HG03025 (cell line): ENCODE measurements at regions not wholly inside any gene's neighbourhood (a gene's known extent, or its start where the extent isn't known, plus 50 kb on each side); places are given as distances from the start of the nearest gene placed in this dataset.
"Not testable (repeated sequence)": the region's sequence is repeated elsewhere in the genome, so short reads cannot be mapped to it uniquely, and the experiment has no call there.

Experiments used
- ATAC-seq: cut with Tn5 transposase; IDR thresholded peaks from one replicate; pipeline ENCODE4 v1.9.1; 2021; ENCODE audit warnings: mild to moderate bottlenecking, moderate library complexity; ENCODE audit not compliant: unreplicated experiment, low FRiP score

GRCh38 chr17:30644287-30644686, 167.1 kb downstream of the GOSR1 start:
- ATAC-seq, result not testable (repeated sequence)

GRCh38 chr17:30641428-30641827, 164.2 kb downstream of the GOSR1 start:
- ATAC-seq, result not testable (repeated sequence)

GRCh38 chr17:30639391-30639790, 162.2 kb downstream of the GOSR1 start:
- not testable (repeated sequence) for ATAC-seq

GRCh38 chr17:30638968-30639367, 161.8 kb downstream of the GOSR1 start:
- ATAC-seq, result not testable (repeated sequence)

- ATAC-seq, result not testable (repeated sequence)
Observed at GRCh38 chr17:30631651-30632050, 154.4 kb downstream of the GOSR1 start.

- ATAC-seq, result not testable (repeated sequence)
Observed at GRCh38 chr17:30625380-30625779, 148.2 kb downstream of the GOSR1 start.

- not testable (repeated sequence) for ATAC-seq
Observed at GRCh38 chr17:30624180-30624579, 147.0 kb downstream of the GOSR1 start.

GRCh38 chr17:30609682-30610081, 132.5 kb downstream of the GOSR1 start:
- ATAC-seq, result not testable (repeated sequence)

GRCh38 chr17:30605523-30605922, 128.3 kb downstream of the GOSR1 start:
- no peak for ATAC-seq

- ATAC-seq, result no peak
Observed at GRCh38 chr17:30605027-30605426, 127.8 kb downstream of the GOSR1 start.

- ATAC-seq, result not testable (repeated sequence)
Observed at GRCh38 chr17:30602396-30602795, 125.2 kb downstream of the GOSR1 start.

GRCh38 chr17:30601984-30602383, 124.8 kb downstream of the GOSR1 start:
- not testable (repeated sequence) for ATAC-seq

- peak; percentile 44 for ATAC-seq
Observed at GRCh38 chr17:30600830-30601494, 123.8 kb downstream of the GOSR1 start.

- peak; percentile 77 for ATAC-seq
Observed at GRCh38 chr17:30600060-30600829, 123.0 kb downstream of the GOSR1 start.

GRCh38 chr17:30599428-30600059, 122.3 kb downstream of the GOSR1 start:
- peak; percentile 14 for ATAC-seq

- ATAC-seq, result no peak
Observed at GRCh38 chr17:30597776-30598288, 120.6 kb downstream of the GOSR1 start.

- ATAC-seq, result not testable (repeated sequence)
Observed at GRCh38 chr17:30596948-30597775, 120.0 kb downstream of the GOSR1 start.

GRCh38 chr17:30594953-30595371, 117.8 kb downstream of the GOSR1 start:
- ATAC-seq, result not testable (repeated sequence)

GRCh38 chr17:30594223-30594952, 117.2 kb downstream of the GOSR1 start:
- no peak for ATAC-seq
